NCI-H748 (cell line): ENCODE measurements at regions not wholly inside any gene's neighbourhood (a gene's known extent, or its start where the extent isn't known, plus 50 kb on each side); places are given as distances from the start of the nearest gene placed in this dataset.

Experiments
- DNase-seq: peaks from one replicate; lab custom pipeline; 2025; ENCODE audit not compliant: unreplicated experiment; lab: John Stamatoyannopoulos, UW

- DNase-seq: peak; percentile 49
These were observed 50.6 kb upstream of the MRPS6 start for GRCh38 chr21:34022627-34023335.

- DNase-seq: no peak
These were observed 51.7 kb upstream of the MRPS6 start for GRCh38 chr21:34021726-34022125.

GRCh38 chr21:34020983-34021553, 52.3 kb upstream of the MRPS6 start:
- DNase-seq: no peak

DNA sequence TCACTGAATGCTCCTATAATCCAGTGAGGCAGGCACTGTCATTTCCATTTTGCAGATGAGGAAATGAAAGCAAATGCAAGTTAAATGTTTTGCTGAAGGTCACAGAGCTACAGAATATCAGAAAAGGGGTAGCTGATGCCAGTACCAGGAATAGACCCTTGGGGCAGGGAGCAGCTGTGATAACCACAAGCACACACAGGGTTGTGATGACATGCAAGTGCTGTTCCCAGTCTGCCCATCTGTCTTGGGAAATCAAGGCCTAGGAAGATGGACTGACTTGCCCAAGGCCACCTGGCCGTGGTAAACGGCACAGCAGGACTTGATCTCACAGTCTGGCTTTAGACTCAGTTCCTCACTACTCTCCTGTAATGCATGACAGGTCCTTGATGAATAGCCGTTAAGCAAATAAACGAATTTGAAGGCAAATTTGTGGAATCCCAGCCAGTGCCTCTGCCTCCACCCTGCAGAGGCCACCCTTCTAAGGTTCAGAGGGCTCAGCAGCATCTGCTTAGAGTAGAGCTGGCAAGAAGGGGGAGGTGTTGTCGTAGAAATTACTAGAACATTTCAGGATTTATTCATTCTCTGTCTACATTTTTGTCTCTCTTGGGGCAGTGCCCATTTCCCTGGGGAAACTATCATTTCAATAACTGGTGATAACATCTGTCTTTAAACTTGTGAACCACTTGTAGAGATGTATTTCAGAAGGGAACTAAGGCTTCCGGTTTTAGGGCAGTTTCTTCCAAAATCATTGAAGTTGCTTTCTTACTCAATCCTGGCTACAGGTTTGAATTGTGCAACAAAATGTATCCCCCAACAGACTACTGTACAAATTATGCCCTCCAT, 53.2 kb upstream of the MRPS6 start:
- peak; percentile 42 for DNase-seq

- no peak for DNase-seq
These were observed 54.0 kb upstream of the MRPS6 start for GRCh38 chr21:34019402-34019801.

GRCh38 chr21:34018910-34019309, 54.5 kb upstream of the MRPS6 start:
- no peak for DNase-seq

DNA sequence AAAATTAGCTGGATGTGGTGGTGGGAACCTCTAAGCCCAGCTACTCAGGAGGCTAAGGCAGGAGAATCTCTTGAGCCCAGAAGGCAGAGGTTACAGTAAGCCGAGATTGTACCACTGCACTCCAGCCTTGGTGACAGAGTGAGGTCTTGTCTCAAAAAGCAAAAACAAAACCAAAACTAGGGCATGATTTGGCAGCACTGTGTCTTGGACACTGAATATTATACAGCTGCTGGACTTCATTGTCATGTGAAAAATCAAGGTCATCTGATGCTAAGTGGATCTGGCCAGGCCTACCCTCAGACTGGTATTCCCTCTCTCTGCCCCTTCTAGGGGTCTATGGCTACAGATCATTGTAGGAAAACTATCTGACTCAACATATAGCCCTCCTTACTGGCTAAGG, 55.2 kb upstream of the MRPS6 start:
- no peak for DNase-seq

GRCh38 chr21:34017039-34017961, 56.1 kb upstream of the MRPS6 start:
- DNase-seq: no peak

- DNase-seq: no peak
These were observed 60.7 kb upstream of the MRPS6 start for GRCh38 chr21:34012640-34013039.

- DNase-seq: no peak
These were observed 61.7 kb upstream of the MRPS6 start for GRCh38 chr21:34011660-34012059.

GRCh38 chr21:34009193-34009592, 64.2 kb upstream of the MRPS6 start:
- DNase-seq: no peak

DNA sequence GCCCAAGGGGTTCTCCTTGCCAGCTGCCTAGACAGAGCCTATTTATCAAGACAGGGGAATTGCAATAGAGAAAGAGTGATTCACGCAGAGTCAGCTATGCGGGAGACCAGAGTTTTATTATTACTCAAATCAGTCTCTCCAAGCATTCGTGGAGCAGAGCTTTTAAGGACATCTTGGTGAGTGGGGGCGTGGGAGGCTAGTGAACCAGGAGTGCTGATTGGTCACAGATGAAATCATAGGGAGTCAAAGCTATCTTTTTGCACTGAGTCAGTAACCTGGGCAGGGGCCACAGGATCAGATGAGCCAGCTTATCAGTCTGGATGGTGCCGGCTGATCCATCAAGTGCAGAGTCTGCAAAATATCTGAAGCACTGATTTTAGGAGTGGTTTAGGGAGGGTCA, 64.8 kb upstream of the MRPS6 start:
- DNase-seq: no peak

DNA sequence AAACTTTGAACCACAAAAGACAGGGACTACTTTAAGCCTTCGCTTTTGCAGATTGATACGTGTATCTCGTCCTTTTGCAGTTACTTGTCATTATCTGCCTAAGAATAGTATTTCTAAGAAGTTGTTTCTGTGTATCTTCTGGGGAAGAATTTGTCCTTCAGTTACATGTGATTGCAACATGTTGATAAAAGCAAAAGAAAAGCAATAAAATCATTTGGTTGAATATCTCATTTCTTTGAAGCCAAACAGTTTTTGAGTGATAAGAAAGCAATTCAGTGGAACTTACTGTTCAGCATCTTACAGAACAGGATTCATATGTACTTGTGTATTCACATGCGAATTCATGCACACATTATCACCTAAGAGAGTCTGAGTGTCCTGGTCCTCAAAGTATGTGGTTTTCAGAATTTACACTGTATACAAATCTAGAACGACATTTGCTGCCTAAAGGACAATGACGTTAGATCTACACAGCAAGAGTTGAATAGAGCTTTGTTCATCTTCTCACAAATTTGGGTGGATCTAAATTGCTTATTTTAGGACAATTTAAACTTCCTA, 66.7 kb upstream of the MRPS6 start:
- no peak for DNase-seq

DNA sequence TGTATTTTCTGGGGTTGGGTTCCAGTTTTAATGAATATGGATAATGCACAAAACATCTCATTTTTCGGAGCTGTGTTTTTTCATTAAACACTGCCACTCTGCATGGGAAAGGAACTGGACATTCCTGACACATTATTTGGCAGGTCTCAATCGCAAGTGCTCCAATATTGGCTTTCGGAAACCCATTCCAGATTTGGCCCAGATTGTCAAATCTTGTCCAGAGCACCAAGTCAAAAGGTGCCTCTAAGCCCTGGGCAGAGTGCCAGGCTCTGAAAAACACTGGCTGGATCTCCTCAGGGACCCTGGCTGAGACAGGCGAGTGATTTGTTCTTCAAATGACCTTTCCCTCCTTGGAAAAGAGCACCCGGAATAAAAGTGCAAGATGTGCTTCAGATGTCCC, 68.4 kb upstream of the MRPS6 start:
- no peak for DNase-seq

GRCh38 chr21:34004013-34004938, 69.1 kb upstream of the MRPS6 start:
- no peak for DNase-seq

DNA sequence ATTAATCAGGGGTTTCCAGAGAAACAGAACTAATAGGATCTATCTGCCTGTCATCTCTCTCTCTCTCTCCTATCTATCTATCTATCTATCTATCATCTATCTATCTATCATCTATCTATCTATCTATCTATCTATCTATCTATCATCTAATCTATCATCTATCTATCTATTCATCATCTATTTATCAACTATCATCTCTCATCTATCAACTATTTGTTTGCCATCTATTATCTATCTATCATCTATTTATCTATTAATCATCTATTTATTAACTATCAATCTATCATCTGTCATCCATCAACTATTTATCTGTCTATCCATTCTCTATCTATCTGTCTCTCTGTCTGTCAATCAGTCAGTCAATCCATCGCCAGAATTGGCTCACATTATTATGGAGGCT, 70.0 kb upstream of the MRPS6 start:
- no peak for DNase-seq

DNA sequence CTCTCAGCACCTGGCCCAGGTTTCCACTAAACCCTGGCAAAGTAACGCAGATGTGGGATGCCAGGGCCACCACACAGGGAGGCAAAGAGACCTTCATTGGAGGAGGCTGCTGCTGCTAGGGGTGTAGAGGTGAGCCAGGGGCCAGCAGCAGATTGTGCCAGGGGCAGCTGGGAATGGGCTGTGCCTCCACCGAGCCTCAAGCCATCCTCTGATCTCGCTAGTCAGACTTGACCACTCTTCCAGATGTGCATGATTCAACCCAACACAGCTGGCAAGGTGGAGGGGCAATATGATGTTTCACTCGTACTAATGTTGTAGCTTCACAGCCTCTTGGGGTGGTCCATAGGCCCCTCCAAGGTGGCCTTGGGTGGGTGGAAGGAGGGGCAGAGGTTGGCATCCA, 73.0 kb upstream of the MRPS6 start:
- DNase-seq: no peak

- DNase-seq: no peak
These were observed 74.6 kb upstream of the MRPS6 start for GRCh38 chr21:33998809-33999208.

DNA sequence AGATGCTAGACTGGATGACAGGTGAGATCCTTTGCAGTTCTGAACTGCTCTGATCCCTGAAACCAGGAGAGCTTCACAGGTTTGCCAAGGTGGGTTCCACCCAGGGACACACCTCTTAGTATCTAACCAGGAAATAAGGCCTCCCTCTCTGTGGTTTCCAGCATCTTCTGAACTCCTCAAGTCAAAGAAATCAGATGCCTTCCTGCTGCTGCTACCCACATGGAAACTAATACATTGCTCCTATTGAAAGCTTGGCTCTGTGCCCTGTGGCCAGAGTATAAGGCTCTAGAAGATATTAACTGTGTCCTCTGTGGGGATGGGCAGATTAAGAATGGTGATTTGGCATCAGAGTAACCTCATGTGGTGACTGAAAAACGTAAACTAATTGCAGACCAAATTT, 75.0 kb upstream of the MRPS6 start:
- DNase-seq: no peak

- DNase-seq: no peak
These were observed 75.9 kb upstream of the MRPS6 start for GRCh38 chr21:33997436-33997835.
